MV-4-11 (cell line): ENCODE measurements at regions not wholly inside any gene's neighbourhood (a gene's known extent, or its start where the extent isn't known, plus 50 kb on each side); places are given as distances from the start of the nearest gene placed in this dataset.

Experiments used
- DNase-seq: peaks from one replicate; lab custom pipeline; 2025; lab: John Stamatoyannopoulos, UW

DNA sequence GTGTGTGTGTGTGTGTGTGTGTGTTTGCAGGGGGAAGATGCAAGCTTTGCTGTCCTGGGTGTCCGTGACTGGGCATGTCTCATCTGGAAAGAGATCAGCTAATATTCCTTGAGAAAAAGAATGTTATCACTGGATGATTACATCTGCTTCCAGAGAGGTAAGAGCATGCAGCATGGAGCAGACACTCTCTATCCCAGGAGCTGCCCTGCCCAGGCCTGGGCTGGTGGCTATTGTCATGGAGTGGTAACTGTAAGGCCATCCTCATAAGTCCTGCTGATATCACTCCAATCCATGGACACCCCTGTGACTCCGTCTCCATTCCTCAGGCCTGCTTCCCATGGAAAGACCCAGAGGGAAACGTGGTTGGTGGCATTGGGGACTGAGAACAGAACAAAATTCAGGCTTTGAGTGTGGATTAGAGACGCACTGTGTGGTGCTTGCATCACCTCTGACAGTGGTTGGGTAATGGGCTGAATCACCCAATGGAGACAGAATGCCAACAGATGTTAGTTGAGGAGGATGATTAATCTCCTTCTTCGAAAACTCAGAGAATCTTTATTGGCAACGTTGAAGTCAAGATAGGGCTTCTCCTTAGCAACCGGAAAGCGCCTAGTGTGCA, 52.0 kb upstream of the KCNIP1 start:
- DNase-seq = peak; percentile 94

DNA sequence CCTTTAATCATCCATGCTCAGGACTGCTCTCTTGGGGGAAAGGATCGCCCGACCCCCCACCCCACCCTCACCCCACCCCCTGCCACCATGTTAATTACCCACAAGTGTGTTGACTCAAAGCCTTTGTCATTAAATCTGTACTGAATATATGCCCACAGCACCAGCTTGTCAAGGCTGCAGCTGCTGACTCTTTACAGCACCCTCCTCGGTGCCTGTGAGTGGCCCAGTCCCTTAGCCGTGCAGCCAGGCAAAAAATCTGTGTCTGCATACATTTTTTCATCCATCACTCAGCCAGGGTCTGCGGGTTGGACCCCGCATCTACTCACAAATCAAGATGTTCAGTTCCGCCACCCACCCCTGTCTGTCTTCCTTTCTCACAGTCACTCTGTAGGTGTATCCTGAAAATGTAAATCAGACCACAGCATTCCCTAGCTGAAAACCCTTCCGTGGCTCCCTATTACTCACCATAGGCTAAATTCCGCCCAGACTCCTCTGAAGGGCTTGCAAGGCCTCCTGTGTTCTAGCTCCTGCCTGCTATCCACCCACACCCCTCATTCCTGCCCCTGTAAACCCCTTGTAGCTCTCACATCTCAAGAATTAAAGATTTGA, 53.7 kb upstream of the KCNIP1 start:
- no peak for DNase-seq

DNA sequence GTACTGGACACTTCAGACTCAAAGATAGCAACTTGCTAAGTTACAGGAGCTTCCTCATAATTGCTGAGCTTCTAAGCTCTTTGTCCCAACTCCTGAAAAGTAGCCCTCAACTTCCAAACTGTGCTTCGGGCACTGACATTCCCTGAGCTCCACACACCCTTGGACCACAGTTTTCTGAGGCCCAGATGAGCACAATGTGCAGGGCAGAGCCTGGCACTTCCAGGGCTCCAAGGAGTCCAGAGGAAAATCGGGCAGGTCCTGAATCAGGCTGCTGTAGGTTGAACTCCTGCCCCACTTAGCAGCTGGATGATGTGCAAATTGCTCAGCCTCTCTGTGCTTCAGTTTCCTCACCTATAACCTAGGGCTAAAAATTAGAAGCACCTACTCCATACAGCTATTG, 54.6 kb upstream of the KCNIP1 start:
- DNase-seq = no peak

DNA sequence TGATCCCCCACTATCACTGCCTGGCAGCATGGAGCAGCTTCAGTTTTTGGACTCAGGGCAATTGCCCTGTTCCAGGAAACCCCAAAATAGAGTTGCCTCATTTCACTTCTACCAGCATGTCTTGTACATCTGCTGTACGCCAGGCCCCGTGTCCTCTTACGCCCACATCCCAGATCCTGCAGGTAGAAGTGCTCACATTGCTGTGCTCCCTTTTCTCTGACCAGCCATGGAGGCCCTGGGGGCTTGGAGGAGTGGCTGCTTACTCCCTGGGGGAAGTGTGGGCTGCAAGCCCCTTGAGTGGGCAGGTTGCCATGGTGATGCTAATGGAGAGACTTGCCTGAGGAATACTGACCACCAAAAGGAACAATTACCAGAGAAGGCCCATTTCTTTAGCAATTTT, 55.6 kb upstream of the KCNIP1 start:
- DNase-seq = no peak

DNA sequence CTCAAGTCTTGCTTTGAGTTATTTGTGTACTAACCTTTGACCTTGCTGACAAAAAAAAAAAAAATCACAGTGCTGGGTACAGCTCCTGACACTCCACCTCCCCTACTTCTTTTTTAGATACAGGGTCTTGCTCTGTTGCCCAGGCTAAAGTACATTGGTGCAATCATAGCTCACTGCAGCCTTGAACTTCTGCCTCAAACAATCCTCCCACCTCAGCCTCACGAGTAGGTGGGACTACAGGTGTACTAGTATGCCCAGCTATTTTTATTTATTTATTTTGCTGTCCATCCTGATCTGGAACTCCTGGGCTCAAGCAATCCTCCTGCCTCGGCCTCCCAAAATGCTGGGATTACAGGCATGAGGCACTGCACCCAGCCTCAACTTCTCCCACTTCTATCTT, 57.2 kb upstream of the KCNMB1 start:
- no peak for DNase-seq

DNA sequence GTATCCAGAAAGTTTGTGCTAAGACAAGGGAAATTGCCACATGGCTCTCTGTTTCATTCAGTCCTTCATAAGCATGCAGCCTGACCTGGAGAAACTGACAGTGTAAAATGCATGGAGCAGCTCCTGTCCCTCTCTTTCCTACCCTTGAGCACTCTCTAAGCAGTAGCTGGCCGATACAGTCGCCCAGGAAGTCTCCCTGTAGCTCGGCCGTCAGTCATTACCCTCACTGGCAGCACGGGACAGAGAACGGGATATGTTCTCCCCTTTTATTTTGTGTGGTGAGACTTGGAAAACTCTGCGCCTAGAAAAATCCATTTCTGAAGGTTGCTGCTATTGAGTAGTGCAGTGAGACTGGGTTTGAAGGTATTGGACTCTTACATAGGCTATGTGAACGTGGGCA, 56.8 kb upstream of the KCNMB1 start:
- no peak for DNase-seq

DNA sequence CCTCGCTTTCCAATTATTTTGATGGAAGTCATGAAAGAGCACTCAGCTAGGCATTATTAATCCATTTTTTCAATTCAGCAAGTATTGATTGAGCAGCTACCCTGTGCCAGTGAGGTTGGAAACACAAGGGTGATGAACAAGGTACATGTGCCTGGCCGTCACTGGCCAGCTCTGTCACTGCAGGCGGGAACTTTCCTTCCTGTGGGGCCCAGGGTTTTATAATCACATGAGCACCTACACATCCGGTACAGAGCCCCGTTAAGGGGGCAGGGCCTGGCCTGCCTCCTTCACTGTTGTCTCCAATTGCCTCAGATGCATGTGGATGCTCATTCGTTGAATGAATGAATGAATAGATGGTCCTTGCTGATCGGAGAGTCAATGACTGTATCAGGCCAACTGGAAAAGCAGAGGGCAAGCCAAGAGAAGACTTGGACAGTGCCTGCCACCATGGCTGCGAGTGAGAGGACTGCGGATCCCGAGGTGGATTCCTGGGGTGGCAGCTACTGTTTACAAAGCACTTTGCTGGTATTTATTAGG, 55.9 kb upstream of the KCNMB1 start:
- DNase-seq = no peak

DNA sequence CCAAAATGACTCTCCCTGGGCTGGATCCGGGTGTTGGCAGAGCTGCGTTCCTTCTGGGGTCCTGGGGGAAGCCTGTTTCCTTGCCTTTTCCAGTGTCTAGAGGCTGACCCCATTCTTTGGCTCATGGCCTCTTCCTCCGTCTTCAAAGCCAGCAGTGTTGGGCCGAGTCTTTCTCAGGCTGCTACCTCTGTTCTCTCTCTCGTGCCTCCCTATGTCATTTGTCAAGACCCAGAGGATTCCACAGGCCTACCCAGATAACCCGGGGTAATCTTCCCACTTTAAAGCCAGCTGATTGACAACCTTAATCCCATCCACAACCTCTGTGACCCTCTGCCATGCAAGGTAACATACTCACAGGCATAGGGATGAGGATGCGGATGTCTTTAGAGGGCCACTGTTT, 55.0 kb upstream of the KCNMB1 start:
- DNase-seq = no peak

DNA sequence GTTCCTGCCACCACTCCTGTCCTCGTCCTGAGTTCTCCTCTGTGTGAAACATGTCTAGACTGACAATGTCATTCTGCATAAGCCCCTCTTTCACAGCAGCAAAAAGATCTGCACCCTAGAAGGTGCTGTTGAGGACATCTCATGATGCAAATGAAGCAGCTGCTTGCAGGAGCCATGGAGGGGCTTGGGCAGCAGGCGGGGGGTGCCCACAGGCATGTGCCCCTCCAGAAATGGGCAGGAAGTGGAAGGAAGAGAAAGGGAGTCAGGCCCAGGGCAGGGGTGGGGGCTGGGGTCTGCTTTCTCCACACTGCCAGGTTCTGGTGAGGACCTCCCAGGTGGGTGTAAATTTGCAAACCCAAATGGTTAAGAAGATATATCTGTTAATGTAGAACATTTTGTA, 54.5 kb upstream of the KCNMB1 start:
- no peak for DNase-seq

DNA sequence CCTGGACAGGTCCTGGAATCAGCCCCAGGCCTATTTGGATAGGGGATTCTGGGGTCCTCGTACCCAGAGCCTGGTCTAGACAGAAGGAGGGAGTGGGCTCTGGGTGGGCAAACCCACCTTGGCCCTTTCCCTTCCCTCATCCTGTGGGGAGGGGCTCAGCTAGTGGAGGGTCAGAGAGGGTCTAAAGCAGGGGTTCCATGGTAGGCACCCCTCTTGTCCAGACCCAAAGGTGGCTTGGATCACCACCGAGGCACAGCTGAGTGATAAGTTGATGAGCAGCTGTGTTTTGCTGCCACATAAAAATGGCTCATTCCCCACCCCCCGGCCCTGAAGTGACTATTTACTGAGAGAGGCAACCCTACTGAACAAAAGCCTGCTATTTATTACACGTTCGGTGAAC, 53.8 kb upstream of the KCNMB1 start:
- DNase-seq = no peak

DNA sequence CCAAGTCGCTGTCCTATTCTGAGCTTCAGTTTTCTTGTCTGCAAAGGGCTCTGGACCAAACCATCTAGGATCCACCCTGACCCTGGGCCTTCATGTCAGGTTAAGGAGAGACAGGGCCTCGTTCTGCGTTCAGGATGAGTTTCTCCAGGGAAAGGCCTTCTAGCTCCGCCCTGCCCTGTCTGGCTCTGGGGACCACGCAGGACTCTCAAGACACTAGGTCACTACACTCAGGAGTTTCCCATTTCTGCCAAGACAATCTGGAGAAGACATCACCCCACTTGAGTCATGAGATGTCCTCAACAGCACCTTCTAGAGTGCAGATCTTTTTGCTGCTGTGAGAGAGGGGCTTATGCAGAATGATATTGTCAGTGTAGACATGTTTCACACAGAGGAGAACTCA, 53.2 kb upstream of the KCNMB1 start:
- DNase-seq = no peak

DNA sequence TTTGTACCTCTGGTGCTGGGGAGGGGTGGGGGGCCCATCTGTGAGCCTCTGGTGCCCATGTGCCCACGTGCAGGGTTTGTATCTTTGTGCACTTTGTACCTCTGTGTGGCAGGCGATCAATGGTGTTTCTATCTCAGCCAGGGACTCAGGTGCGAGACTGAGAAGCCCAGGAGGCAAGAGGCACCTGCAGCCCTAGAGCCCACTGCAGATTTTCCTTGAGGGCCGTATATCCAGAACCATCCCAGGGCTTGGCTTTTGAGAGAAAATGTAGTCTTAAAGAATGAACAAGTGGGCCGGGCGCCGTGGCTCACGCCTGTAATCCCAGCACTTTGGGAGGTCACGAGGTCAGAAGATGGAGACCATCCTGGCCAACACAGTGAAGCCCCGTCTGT, 52.2 kb upstream of the KCNMB1 start:
- no peak for DNase-seq

DNA sequence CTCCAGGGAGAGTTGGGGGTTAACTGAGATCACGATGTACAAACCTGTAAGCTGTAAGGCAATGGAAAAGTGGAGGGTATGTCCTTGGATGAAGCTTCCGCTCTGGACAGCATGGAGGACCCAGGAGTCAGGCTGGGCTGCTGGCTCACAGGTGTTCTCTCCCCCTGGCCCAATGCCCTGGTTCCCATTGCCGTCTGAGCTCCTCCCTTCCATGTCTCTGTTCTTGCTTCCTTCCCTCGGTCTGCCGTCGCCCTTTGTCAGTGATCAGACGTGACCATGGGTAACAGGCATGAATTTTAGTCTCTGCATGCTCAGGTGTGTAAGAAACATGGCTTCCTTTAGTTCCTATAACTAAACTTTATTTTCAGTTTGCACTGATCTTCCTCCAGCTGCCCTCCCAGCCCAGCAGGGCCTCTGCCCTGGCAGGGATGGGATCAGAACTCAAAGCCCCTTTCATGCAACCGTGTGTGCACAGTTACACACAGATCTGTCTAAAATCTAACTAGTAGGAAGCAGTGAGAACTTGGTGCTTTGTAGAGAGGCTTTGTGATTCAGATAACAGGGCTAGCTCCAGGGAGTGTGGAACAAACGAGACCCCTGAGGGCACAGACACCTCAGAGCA, 51.7 kb upstream of the KCNMB1 start:
- no peak for DNase-seq

DNA sequence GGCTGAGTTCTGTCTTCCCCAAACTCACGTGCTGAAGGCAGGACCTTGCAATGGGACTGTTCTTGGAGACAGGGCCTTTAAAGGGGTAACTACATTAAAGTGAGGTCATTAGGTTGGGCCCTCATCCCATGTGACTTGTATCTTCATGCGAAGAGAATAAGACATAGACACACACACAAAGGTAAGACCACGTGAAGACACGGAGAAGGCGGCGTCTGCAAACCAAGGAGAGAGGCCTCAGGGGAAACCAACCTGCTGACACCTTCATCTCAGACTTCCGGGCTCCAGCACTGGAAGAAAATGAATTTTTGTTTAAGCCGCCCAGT, 50.7 kb upstream of the KCNMB1 start:
- no peak for DNase-seq

DNA sequence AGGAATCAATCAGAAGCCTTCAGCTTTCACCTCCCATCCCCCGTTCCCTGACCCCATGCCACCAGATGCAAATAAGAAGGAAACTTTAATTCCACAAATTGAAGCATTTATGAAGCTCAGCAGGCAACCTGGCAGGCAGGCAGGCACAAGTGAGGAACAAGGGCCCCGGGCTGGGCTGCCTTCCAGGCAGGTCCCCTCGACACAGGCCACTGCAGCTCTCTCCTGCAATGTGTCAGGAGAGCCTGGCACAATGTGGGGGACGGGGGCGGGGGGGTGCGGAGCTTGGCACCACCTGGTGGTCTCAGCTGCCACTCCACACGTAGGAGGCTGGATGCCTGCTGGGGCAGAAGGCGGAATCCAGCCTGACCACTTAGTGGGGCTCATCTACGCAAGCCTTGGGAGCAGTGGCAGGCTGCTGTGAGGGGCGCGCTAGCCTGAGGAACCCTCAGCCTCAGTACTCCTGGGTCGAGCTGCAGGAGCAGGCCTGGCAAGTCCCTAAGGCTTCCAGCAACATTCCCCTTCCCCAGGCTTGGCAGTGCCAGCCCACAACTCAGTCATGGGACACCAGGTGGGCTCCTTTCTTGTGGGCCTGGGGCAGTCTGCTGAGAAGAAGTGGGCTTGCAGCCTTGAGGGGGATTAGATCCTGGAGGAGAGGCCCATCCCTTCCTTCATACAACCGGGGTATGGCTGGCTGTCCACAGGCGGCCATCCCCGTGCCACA, 50.2 kb upstream of the KCNMB1 start:
- DNase-seq = no peak
